Mammary epithelial cell (primary cell): ENCODE measurements at regions not wholly inside any gene's neighbourhood (a gene's known extent, or its start where the extent isn't known, plus 50 kb on each side); places are given as distances from the start of the nearest gene placed in this dataset.

Experiments used
- CTCF ChIP-seq, 2 donors: IDR thresholded peaks in 1 of 2; conservative IDR thresholded peaks in 1 of 2; 2 replicates each; pipeline ENCODE4 v1.5.1; 2011 to 2012; ENCODE audit warnings: inconsistent platforms in 2 of 2, low read length in 2 of 2, mild to moderate bottlenecking in 2 of 2, control low read depth in 1 of 2, low read depth in 1 of 2; ENCODE audit not compliant: insufficient read depth in 1 of 2; ENCODE audit errors: extremely low read depth in 1 of 2
- EZH2 ChIP-seq: IDR thresholded peaks from 2 replicates; pipeline ENCODE4 v1.6.1; 2012; ENCODE audit warnings: low read length, inconsistent platforms, borderline replicate concordance

GRCh38 chr3:107946700-107947099 is 144.1 kb downstream of the CD47 start:
- TF ChIP-seq CTCF (conservative IDR thresholded peaks at IDR 0.05 in 1 of 2, IDR thresholded peaks at IDR 0.05 in 1 of 2; ENCODE audit: extremely low read depth in 1 of 2, insufficient read depth in 1 of 2, low read depth in 1 of 2, low read length in 2 of 2) (no peak), EZH2 (no peak)
